ENCODE measurements at regions not wholly inside any gene's neighbourhood (a gene's known extent, or its start where the extent isn't known, plus 50 kb on each side); places are given as distances from the start of the nearest gene placed in this dataset.
A peak's percentile ranks its signal among the peaks of the same experiment; 100 is the strongest.

- Histone ChIP-seq H3K4me1 (ENCODE audit: insufficient read depth) (no peaks in the 10 kb centered on the region), H2AFZ (no peak overlapping the region), H3K4me2 (ENCODE audit: unreplicated experiment) (no peak overlapping the region), H3K79me2 (ENCODE audit: insufficient read depth) (no peaks in the 10 kb centered on the region), H3K4me3 (no peak overlapping the region), H3K9me2 (ENCODE audit: insufficient read depth) (no peaks in the 10 kb centered on the region), H3K36me3 (ENCODE audit: low read depth) (no peaks in the 10 kb centered on the region), H3F3A (ENCODE audit: insufficient read depth) (no peaks in the 10 kb centered on the region), H3K9me3 (ENCODE audit: low read depth) (no peaks in the 10 kb centered on the region), H3K27me3 (replicated peaks; ENCODE audit: insufficient read depth) (no peaks in the 10 kb centered on the region), H4K20me1 (ENCODE audit: insufficient read depth) (no peaks in the 10 kb centered on the region), H3K9ac (no peak overlapping the region), H3K27ac (no peak overlapping the region)
- no peak for TF ChIP-seq EZH2phosphoT487 (IDR thresholded peaks at IDR 0.05; ENCODE audit: insufficient read depth, low read depth)
- no peak for TF ChIP-seq EZH2 (IDR thresholded peaks at IDR 0.05; ENCODE audit: insufficient read depth, poor library complexity, severe bottlenecking)
- in situ Hi-C loops (cut with MboI), result no loop called here
- peak; percentile 5 for DNase-seq
- WGBS, 2 experiments (ENCODE audit: low coverage in 1 of 2, low lambda C conversion rate in 2 of 2, missing lambda C conversion rate in 2 of 2), result 15 to 17% methylated on average over 13 of the region's 13 CpGs
Observed at GRCh38 chr7:155962191-155962967, 150.1 kb upstream of the SHH start.

- no peak overlapping the region for H3K4me2 ChIP-seq (ENCODE audit: unreplicated experiment)
- H3K36me3 ChIP-seq (ENCODE audit: low read depth), result no peaks in the 10 kb centered on the region
- H4K20me1 ChIP-seq (ENCODE audit: insufficient read depth), result no peaks in the 10 kb centered on the region
- H3K27ac ChIP-seq, result no peak overlapping the region
- H3K27me3 ChIP-seq (replicated peaks; ENCODE audit: insufficient read depth), result no peaks in the 10 kb centered on the region
- H3K4me1 ChIP-seq (ENCODE audit: insufficient read depth), result no peaks in the 10 kb centered on the region
- H3F3A ChIP-seq (ENCODE audit: insufficient read depth), result no peaks in the 10 kb centered on the region
- no peak overlapping the region for H3K4me3 ChIP-seq
- no peaks in the 10 kb centered on the region for H3K9me2 ChIP-seq (ENCODE audit: insufficient read depth)
- no peak overlapping the region for H3K9ac ChIP-seq
- TF ChIP-seq EZH2phosphoT487 (IDR thresholded peaks at IDR 0.05; ENCODE audit: insufficient read depth, low read depth), result no peak
- no peak for TF ChIP-seq EZH2 (IDR thresholded peaks at IDR 0.05; ENCODE audit: insufficient read depth, poor library complexity, severe bottlenecking)
- in situ Hi-C loops (cut with MboI), result no loop called here
- H3K79me2 ChIP-seq (ENCODE audit: insufficient read depth), result no peaks in the 10 kb centered on the region
- 30 to 39% methylated on average over 25 of the region's 25 CpGs for WGBS, 2 experiments (ENCODE audit: low coverage in 1 of 2, low lambda C conversion rate in 2 of 2, missing lambda C conversion rate in 2 of 2)
- DNase-seq, result no peak
- no peaks in the 10 kb centered on the region for H3K9me3 ChIP-seq (ENCODE audit: low read depth)
- H2AFZ ChIP-seq, result no peak overlapping the region
Observed at GRCh38 chr7:155961241-155962190, 149.3 kb upstream of the SHH start.

GRCh38 chr7:155959894-155960293 lies 147.6 kb upstream of the SHH start:
- Histone ChIP-seq H3K27ac (no peak overlapping the region), H3K9me2 (ENCODE audit: insufficient read depth) (no peaks in the 10 kb centered on the region), H2AFZ (no peak overlapping the region), H3K9me3 (ENCODE audit: low read depth) (no peaks in the 10 kb centered on the region), H3K9ac (no peak overlapping the region), H3K27me3 (replicated peaks; ENCODE audit: insufficient read depth) (no peaks in the 10 kb centered on the region), H3K79me2 (ENCODE audit: insufficient read depth) (no peaks in the 10 kb centered on the region), H3K4me1 (ENCODE audit: insufficient read depth) (no peaks in the 10 kb centered on the region), H3K4me2 (ENCODE audit: unreplicated experiment) (no peak overlapping the region), H3K36me3 (ENCODE audit: low read depth) (no peaks in the 10 kb centered on the region), H3F3A (ENCODE audit: insufficient read depth) (no peaks in the 10 kb centered on the region), H4K20me1 (ENCODE audit: insufficient read depth) (no peaks in the 10 kb centered on the region), H3K4me3 (no peak overlapping the region)
- DNase-seq, result no peak
- 46 to 49% methylated on average over 12 to 13 of the region's 13 CpGs for WGBS, 2 experiments (ENCODE audit: low coverage in 1 of 2, low lambda C conversion rate in 2 of 2, missing lambda C conversion rate in 2 of 2)
- in situ Hi-C loops (cut with MboI), result no loop called here
- TF ChIP-seq EZH2 (IDR thresholded peaks at IDR 0.05; ENCODE audit: insufficient read depth, poor library complexity, severe bottlenecking) (no peak), EZH2phosphoT487 (IDR thresholded peaks at IDR 0.05; ENCODE audit: insufficient read depth, low read depth) (no peak)

GRCh38 chr7:155956977-155957376 lies 144.7 kb upstream of the SHH start:
- TF ChIP-seq EZH2phosphoT487 (IDR thresholded peaks at IDR 0.05; ENCODE audit: insufficient read depth, low read depth) (no peak), EZH2 (IDR thresholded peaks at IDR 0.05; ENCODE audit: insufficient read depth, poor library complexity, severe bottlenecking) (no peak)
- no peaks in the 10 kb centered on the region for H3K79me2 ChIP-seq (ENCODE audit: insufficient read depth)
- WGBS, 2 experiments (ENCODE audit: low coverage in 1 of 2, low lambda C conversion rate in 2 of 2, missing lambda C conversion rate in 2 of 2), result 40 to 50% methylated on average over 12 of the region's 12 CpGs

More at GRCh38 chr7:155956977-155957376, 144.7 kb upstream of the SHH start:
- no peak for DNase-seq
- no peak overlapping the region for H3K4me3 ChIP-seq
- in situ Hi-C loops (cut with MboI), result no loop called here
- no peaks in the 10 kb centered on the region for H3K9me3 ChIP-seq (ENCODE audit: low read depth)
- no peak overlapping the region for H2AFZ ChIP-seq
- H3K4me2 ChIP-seq (ENCODE audit: unreplicated experiment), result no peak overlapping the region
- H3K4me1 ChIP-seq (ENCODE audit: insufficient read depth), result no peaks in the 10 kb centered on the region
- H4K20me1 ChIP-seq (ENCODE audit: insufficient read depth), result no peaks in the 10 kb centered on the region
- H3K9me2 ChIP-seq (ENCODE audit: insufficient read depth), result no peaks in the 10 kb centered on the region
- H3F3A ChIP-seq (ENCODE audit: insufficient read depth), result no peaks in the 10 kb centered on the region
- H3K27ac ChIP-seq, result no peak overlapping the region
- no peak overlapping the region for H3K9ac ChIP-seq
- no peaks in the 10 kb centered on the region for H3K36me3 ChIP-seq (ENCODE audit: low read depth)
- no peaks in the 10 kb centered on the region for H3K27me3 ChIP-seq (replicated peaks; ENCODE audit: insufficient read depth)

Measured in GM23248 (cell line).